SU-DHL-6 (cell line): ENCODE measurements at regions not wholly inside any gene's neighbourhood (a gene's known extent, or its start where the extent isn't known, plus 50 kb on each side); places are given as distances from the start of the nearest gene placed in this dataset.

Experiments used
- CTCF ChIP-seq: fragments of 200-600 bp; sonication (generic); IDR thresholded peaks from one replicate; pipeline ENCODE4 v1.5.1; 2017; ENCODE audit warnings: antibody characterized with exemption, mild to moderate bottlenecking, low read length, moderate library complexity; ENCODE audit not compliant: insufficient read depth, poor library complexity, severe bottlenecking
- EZH2phosphoT487 ChIP-seq: fragments of 200-600 bp; sonication (generic), shearing (Covaris generic); conservative IDR thresholded peaks from 2 replicates; pipeline ENCODE4 v1.6.1; 2018; ENCODE audit warnings: mild to moderate bottlenecking, antibody characterized with exemption, low read length, moderate library complexity, mixed read lengths

DNA sequence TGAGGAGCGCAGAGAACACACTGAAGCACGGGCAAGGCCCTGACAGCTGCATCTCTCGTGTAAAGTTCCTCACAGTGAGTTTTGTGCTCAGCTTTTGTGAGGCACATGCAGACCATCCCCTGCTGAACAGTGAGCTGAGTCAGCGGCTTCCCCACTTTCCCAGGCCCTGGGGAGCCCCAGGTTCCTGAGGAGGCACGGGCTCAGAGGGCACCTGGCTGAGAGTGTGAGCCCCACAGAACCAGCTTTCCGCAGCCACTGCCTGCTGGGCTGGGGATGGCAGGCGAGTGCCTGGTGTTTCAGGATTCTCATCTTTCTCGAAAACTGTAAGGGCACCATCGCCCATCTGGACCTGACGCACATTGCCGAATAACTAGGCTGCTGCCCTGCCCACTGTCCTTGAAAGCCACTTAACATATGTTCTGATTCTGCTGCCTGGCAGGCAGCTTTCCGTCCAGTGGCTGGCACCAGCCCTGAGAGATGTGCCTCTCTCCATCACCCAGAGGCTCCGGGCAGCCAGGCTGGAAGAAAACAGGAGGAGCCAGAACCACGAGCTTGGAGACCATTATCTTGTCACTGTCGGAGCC is 266.7 kb upstream of the FOXF1 start:
- TF ChIP-seq CTCF (no peak), EZH2phosphoT487 (no peak)
